Muscle layer of colon (tissue), 2 donors: ENCODE measurements at regions not wholly inside any gene's neighbourhood (a gene's known extent, or its start where the extent isn't known, plus 50 kb on each side); places are given as distances from the start of the nearest gene placed in this dataset.

Experiments
- H3K27ac ChIP-seq: one replicate; pipeline ENCODE4 v1.7.0; 2013; ENCODE audit warnings: low read depth, mild to moderate bottlenecking, low read length, moderate library complexity
- H3K27me3 ChIP-seq, 2 donors: one replicate each; pipeline ENCODE4 v1.7.0; 2013; ENCODE audit warnings: low read length in 2 of 2, mild to moderate bottlenecking in 2 of 2; ENCODE audit not compliant: insufficient read depth in 2 of 2, control insufficient read depth in 1 of 2
- H3K36me3 ChIP-seq: one replicate; pipeline ENCODE4 v1.7.0; 2013; ENCODE audit warnings: mild to moderate bottlenecking, low read length; ENCODE audit not compliant: insufficient read depth
- H3K4me1 ChIP-seq: one replicate; pipeline ENCODE4 v1.7.0; 2013; ENCODE audit warnings: mild to moderate bottlenecking, low read length; ENCODE audit not compliant: insufficient read depth
- H3K4me3 ChIP-seq, 2 donors: one replicate each; pipeline ENCODE4 v1.7.0; 2013; ENCODE audit warnings: low read length in 2 of 2, low read depth in 1 of 2, mild to moderate bottlenecking in 1 of 2, moderate library complexity in 1 of 2
- H3K9ac ChIP-seq: one replicate; pipeline ENCODE4 v1.7.0; 2013; ENCODE audit warnings: low read length
- H3K9me3 ChIP-seq: one replicate; pipeline ENCODE4 v1.7.0; 2013; ENCODE audit warnings: mild to moderate bottlenecking, low read length
- donor health status: abdominal sarcoma.
- donor health status: Adenocarcinoma of cecum.

DNA sequence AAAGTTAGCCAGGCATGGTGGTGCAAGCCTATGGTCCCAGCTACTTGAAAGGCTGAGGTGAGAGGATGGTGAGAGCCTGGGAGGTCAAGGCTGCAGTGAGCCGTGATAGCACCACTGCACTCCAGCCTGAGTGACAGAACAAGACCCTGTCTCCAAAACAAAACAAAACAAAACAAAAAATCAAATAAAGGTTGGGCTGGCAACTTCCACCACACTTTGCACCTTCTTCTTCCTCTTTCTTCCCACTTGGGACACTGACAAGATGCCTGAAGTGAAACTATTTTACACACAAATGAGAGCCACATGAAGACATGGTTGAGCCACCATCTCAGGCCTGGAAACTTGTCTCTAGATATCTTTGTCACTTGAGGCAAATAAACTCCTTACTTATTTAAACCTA is 53.8 kb upstream of the CCDC28A start:
- Histone ChIP-seq H3K9ac (no peak overlapping the region), H3K9me3 (no peaks in the 10 kb centered on the region), H3K27me3 (no peaks in the 10 kb centered on the region), H3K4me3 (no peak overlapping the region), H3K27ac (no peak overlapping the region), H3K4me1 (peaks cover 8% of the 10 kb centered on the region), H3K36me3 (no peaks in the 10 kb centered on the region)

- Histone ChIP-seq H3K27ac (no peak overlapping the region), H3K36me3 (no peaks in the 10 kb centered on the region), H3K9me3 (no peaks in the 10 kb centered on the region), H3K4me3 (no peak overlapping the region), H3K4me1 (peaks cover 8% of the 10 kb centered on the region), H3K9ac (no peak overlapping the region), H3K27me3 (no peaks in the 10 kb centered on the region)
Observed at GRCh38 chr6:138722425-138723371, 50.9 kb upstream of the CCDC28A start.
